ENCODE measurements at regions not wholly inside any gene's neighbourhood (a gene's known extent, or its start where the extent isn't known, plus 50 kb on each side); places are given as distances from the start of the nearest gene placed in this dataset.

- no peak overlapping the region for H2AK5ac ChIP-seq (ENCODE audit: low read depth, low read length)
- no peaks in the 10 kb centered on the region for H3K27me3 ChIP-seq (ENCODE audit: control insufficient read depth in 3 of 3, insufficient read depth in 3 of 3, low read depth in 1 of 3, low read length in 3 of 3)
- H3K4me1 ChIP-seq (ENCODE audit: control insufficient read depth in 2 of 2, insufficient read depth in 1 of 2, low read depth in 1 of 2, low read length in 2 of 2) = peaks cover 0 to 4% of the 10 kb centered on the region in 2 donors
- DNase-seq (ENCODE audit: low spot score) = no peak
- no peak overlapping the region for H2BK12ac ChIP-seq (ENCODE audit: low read length)
- no peak overlapping the region for H2AFZ ChIP-seq (ENCODE audit: low read length)
- H2BK5ac ChIP-seq (ENCODE audit: low read length) = no peak overlapping the region
- peaks cover 0 to 4% of the 10 kb centered on the region in 2 donors for H3K9me3 ChIP-seq (replicated peaks in 1 of 2; ENCODE audit: control insufficient read depth in 2 of 2, insufficient read depth in 1 of 2, low read depth in 1 of 2, low read length in 2 of 2)
- H3K18ac ChIP-seq (ENCODE audit: low read length) = no peak overlapping the region
- no peak overlapping the region for H3K23ac ChIP-seq (ENCODE audit: low read depth, low read length, poor library complexity)
- no peak overlapping the region for H3K14ac ChIP-seq (ENCODE audit: low read length)
- H3K27ac ChIP-seq (replicated peaks; ENCODE audit: low read length) = no peak overlapping the region
- WGBS, 2 donors (ENCODE audit: extremely low coverage in 2 of 2, insufficient read length in 2 of 2, insufficient replicate concordance in 1 of 2) = no CpG with 5 or more reads among the region's 9 CpGs
- H3K4me3 ChIP-seq (ENCODE audit: low read length in 2 of 2) = peak overlapping the region in 1 of 2 donors; percentile 55
- no peak overlapping the region for H3K4ac ChIP-seq (ENCODE audit: low read length)
- no peak overlapping the region for H3K4me2 ChIP-seq (ENCODE audit: insufficient read depth, low read length, poor library complexity, severe bottlenecking)
- no peaks in the 10 kb centered on the region for H3K36me3 ChIP-seq (replicated peaks in 1 of 2; ENCODE audit: control insufficient read depth in 2 of 2, insufficient read depth in 2 of 2, low read length in 2 of 2)
- no peak overlapping the region for H3K9ac ChIP-seq (ENCODE audit: low read depth, low read length, poor library complexity)
- no peak overlapping the region for H2BK15ac ChIP-seq (ENCODE audit: low read length)
- no peak overlapping the region for H4K8ac ChIP-seq (ENCODE audit: low read depth, low read length)
- H3K79me1 ChIP-seq (ENCODE audit: low read depth, low read length) = no peaks in the 10 kb centered on the region
- no peak overlapping the region for H2BK120ac ChIP-seq (ENCODE audit: low read depth, low read length)
- H4K91ac ChIP-seq (ENCODE audit: low read depth, low read length, poor library complexity) = no peak overlapping the region
These were observed 90.9 kb upstream of the RNF32 start for GRCh38 chr7:156549636-156550035.

- Histone ChIP-seq H3K36me3 (replicated peaks in 1 of 2; ENCODE audit: control insufficient read depth in 2 of 2, insufficient read depth in 2 of 2, low read length in 2 of 2) (no peaks in the 10 kb centered on the region), H3K9ac (ENCODE audit: low read depth, low read length, poor library complexity) (no peak overlapping the region), H3K4ac (ENCODE audit: low read length) (no peak overlapping the region), H3K27me3 (ENCODE audit: control insufficient read depth in 3 of 3, insufficient read depth in 3 of 3, low read depth in 1 of 3, low read length in 3 of 3) (no peaks in the 10 kb centered on the region), H3K4me3 (ENCODE audit: low read length in 2 of 2) (no peak overlapping the region), H3K79me1 (ENCODE audit: low read depth, low read length) (no peaks in the 10 kb centered on the region), H2BK5ac (ENCODE audit: low read length) (no peak overlapping the region), H3K14ac (ENCODE audit: low read length) (no peak overlapping the region), H2BK120ac (ENCODE audit: low read depth, low read length) (no peak overlapping the region), H3K27ac (replicated peaks; ENCODE audit: low read length) (no peak overlapping the region), H2BK15ac (ENCODE audit: low read length) (no peak overlapping the region), H3K4me1 (ENCODE audit: control insufficient read depth in 2 of 2, insufficient read depth in 1 of 2, low read depth in 1 of 2, low read length in 2 of 2) (peaks cover 0 to 4% of the 10 kb centered on the region in 2 donors), H3K18ac (ENCODE audit: low read length) (no peak overlapping the region), H3K4me2 (ENCODE audit: insufficient read depth, low read length, poor library complexity, severe bottlenecking) (no peak overlapping the region), H4K8ac (ENCODE audit: low read depth, low read length) (no peak overlapping the region), H2BK12ac (ENCODE audit: low read length) (no peak overlapping the region), H4K91ac (ENCODE audit: low read depth, low read length, poor library complexity) (no peak overlapping the region), H2AFZ (ENCODE audit: low read length) (no peak overlapping the region), H3K9me3 (replicated peaks in 1 of 2; ENCODE audit: control insufficient read depth in 2 of 2, insufficient read depth in 1 of 2, low read depth in 1 of 2, low read length in 2 of 2) (peaks cover 0 to 6% of the 10 kb centered on the region in 2 donors), H3K23ac (ENCODE audit: low read depth, low read length, poor library complexity) (no peak overlapping the region), H2AK5ac (ENCODE audit: low read depth, low read length) (no peak overlapping the region)
- WGBS, 2 donors (ENCODE audit: extremely low coverage in 2 of 2, insufficient read length in 2 of 2, insufficient replicate concordance in 1 of 2) = no CpG with 5 or more reads among the region's 20 CpGs
- DNase-seq (ENCODE audit: low spot score) = no peak
These were observed 92.6 kb upstream of the RNF32 start for GRCh38 chr7:156547884-156548561.

- Histone ChIP-seq H2AK5ac (ENCODE audit: low read depth, low read length) (no peak overlapping the region), H3K4me2 (ENCODE audit: insufficient read depth, low read length, poor library complexity, severe bottlenecking) (no peak overlapping the region), H3K9ac (ENCODE audit: low read depth, low read length, poor library complexity) (no peak overlapping the region), H3K9me3 (replicated peaks in 1 of 2; ENCODE audit: control insufficient read depth in 2 of 2, insufficient read depth in 1 of 2, low read depth in 1 of 2, low read length in 2 of 2) (peaks cover 0 to 6% of the 10 kb centered on the region in 2 donors), H4K91ac (ENCODE audit: low read depth, low read length, poor library complexity) (no peak overlapping the region), H2AFZ (ENCODE audit: low read length) (no peak overlapping the region), H4K8ac (ENCODE audit: low read depth, low read length) (no peak overlapping the region), H3K4ac (ENCODE audit: low read length) (no peak overlapping the region), H3K18ac (ENCODE audit: low read length) (no peak overlapping the region), H3K4me1 (ENCODE audit: control insufficient read depth in 2 of 2, insufficient read depth in 1 of 2, low read depth in 1 of 2, low read length in 2 of 2) (peaks cover 0 to 4% of the 10 kb centered on the region in 2 donors), H2BK5ac (ENCODE audit: low read length) (no peak overlapping the region), H3K27me3 (ENCODE audit: control insufficient read depth in 3 of 3, insufficient read depth in 3 of 3, low read depth in 1 of 3, low read length in 3 of 3) (peaks cover 0 to 2% (median 0%) of the 10 kb centered on the region in 3 experiments), H2BK12ac (ENCODE audit: low read length) (no peak overlapping the region), H3K79me1 (ENCODE audit: low read depth, low read length) (no peaks in the 10 kb centered on the region), H3K36me3 (replicated peaks in 1 of 2; ENCODE audit: control insufficient read depth in 2 of 2, insufficient read depth in 2 of 2, low read length in 2 of 2) (no peaks in the 10 kb centered on the region), H2BK15ac (ENCODE audit: low read length) (no peak overlapping the region), H2BK120ac (ENCODE audit: low read depth, low read length) (no peak overlapping the region), H3K23ac (ENCODE audit: low read depth, low read length, poor library complexity) (no peak overlapping the region), H3K4me3 (ENCODE audit: low read length in 2 of 2) (no peak overlapping the region), H3K14ac (ENCODE audit: low read length) (no peak overlapping the region), H3K27ac (replicated peaks; ENCODE audit: low read length) (no peak overlapping the region)
- DNase-seq (ENCODE audit: low spot score) = no peak
- no CpG with 5 or more reads among the region's 9 CpGs for WGBS, 2 donors (ENCODE audit: extremely low coverage in 2 of 2, insufficient read length in 2 of 2, insufficient replicate concordance in 1 of 2)
These were observed 94.6 kb upstream of the RNF32 start for GRCh38 chr7:156545979-156546378.

- H4K8ac ChIP-seq (ENCODE audit: low read depth, low read length) = peak overlapping the region; percentile 48
These were observed 95.5 kb upstream of the RNF32 start for GRCh38 chr7:156544919-156545715.

More at GRCh38 chr7:156544919-156545715, 95.5 kb upstream of the RNF32 start:
- no peak overlapping the region for H3K4me2 ChIP-seq (ENCODE audit: insufficient read depth, low read length, poor library complexity, severe bottlenecking)
- H3K4ac ChIP-seq (ENCODE audit: low read length) = no peak overlapping the region
- no peak overlapping the region for H3K18ac ChIP-seq (ENCODE audit: low read length)
- no peak overlapping the region for H3K9ac ChIP-seq (ENCODE audit: low read depth, low read length, poor library complexity)
- H2AK5ac ChIP-seq (ENCODE audit: low read depth, low read length) = no peak overlapping the region
- H3K23ac ChIP-seq (ENCODE audit: low read depth, low read length, poor library complexity) = no peak overlapping the region
- H2BK5ac ChIP-seq (ENCODE audit: low read length) = no peak overlapping the region
- no peaks in the 10 kb centered on the region for H3K36me3 ChIP-seq (replicated peaks in 1 of 2; ENCODE audit: control insufficient read depth in 2 of 2, insufficient read depth in 2 of 2, low read length in 2 of 2)
- no peak overlapping the region for H3K14ac ChIP-seq (ENCODE audit: low read length)
- H2BK12ac ChIP-seq (ENCODE audit: low read length) = no peak overlapping the region
- H2BK120ac ChIP-seq (ENCODE audit: low read depth, low read length) = no peak overlapping the region
- no peak overlapping the region for H3K27ac ChIP-seq (replicated peaks; ENCODE audit: low read length)
- no CpG with 5 or more reads among the region's 11 CpGs for WGBS, 2 donors (ENCODE audit: extremely low coverage in 2 of 2, insufficient read length in 2 of 2, insufficient replicate concordance in 1 of 2)
- H3K79me1 ChIP-seq (ENCODE audit: low read depth, low read length) = no peaks in the 10 kb centered on the region
- no peak overlapping the region for H4K91ac ChIP-seq (ENCODE audit: low read depth, low read length, poor library complexity)
- H2BK15ac ChIP-seq (ENCODE audit: low read length) = no peak overlapping the region
- H3K27me3 ChIP-seq (ENCODE audit: control insufficient read depth in 3 of 3, insufficient read depth in 3 of 3, low read depth in 1 of 3, low read length in 3 of 3) = peaks cover 0 to 2% (median 0%) of the 10 kb centered on the region in 3 experiments
- DNase-seq (ENCODE audit: low spot score) = no peak
- H3K4me3 ChIP-seq (ENCODE audit: low read length in 2 of 2) = no peak overlapping the region
- H3K4me1 ChIP-seq (ENCODE audit: control insufficient read depth in 2 of 2, insufficient read depth in 1 of 2, low read depth in 1 of 2, low read length in 2 of 2) = peaks cover 0 to 4% of the 10 kb centered on the region in 2 donors
- peaks cover 0 to 6% of the 10 kb centered on the region in 2 donors for H3K9me3 ChIP-seq (replicated peaks in 1 of 2; ENCODE audit: control insufficient read depth in 2 of 2, insufficient read depth in 1 of 2, low read depth in 1 of 2, low read length in 2 of 2)
- no peak overlapping the region for H2AFZ ChIP-seq (ENCODE audit: low read length)
